GM12892 (cell line): ENCODE measurements at regions not wholly inside any gene's neighbourhood (a gene's known extent, or its start where the extent isn't known, plus 50 kb on each side); places are given as distances from the start of the nearest gene placed in this dataset.

Experiments
- POLR2A ChIP-seq: IDR thresholded peaks from 2 replicates; pipeline ENCODE4 v1.6.1; 2011; ENCODE audit warnings: low read depth, low read length, control low read depth
- POLR2AphosphoS5 ChIP-seq: IDR thresholded peaks from 2 replicates; pipeline ENCODE4 v1.6.1; 2011; ENCODE audit warnings: low read depth, low read length, control low read depth
- TAF1 ChIP-seq: IDR thresholded peaks from 2 replicates; pipeline ENCODE4 v1.6.1; 2011; ENCODE audit warnings: low read depth, mild to moderate bottlenecking, control low read depth, low read length, borderline replicate concordance

DNA sequence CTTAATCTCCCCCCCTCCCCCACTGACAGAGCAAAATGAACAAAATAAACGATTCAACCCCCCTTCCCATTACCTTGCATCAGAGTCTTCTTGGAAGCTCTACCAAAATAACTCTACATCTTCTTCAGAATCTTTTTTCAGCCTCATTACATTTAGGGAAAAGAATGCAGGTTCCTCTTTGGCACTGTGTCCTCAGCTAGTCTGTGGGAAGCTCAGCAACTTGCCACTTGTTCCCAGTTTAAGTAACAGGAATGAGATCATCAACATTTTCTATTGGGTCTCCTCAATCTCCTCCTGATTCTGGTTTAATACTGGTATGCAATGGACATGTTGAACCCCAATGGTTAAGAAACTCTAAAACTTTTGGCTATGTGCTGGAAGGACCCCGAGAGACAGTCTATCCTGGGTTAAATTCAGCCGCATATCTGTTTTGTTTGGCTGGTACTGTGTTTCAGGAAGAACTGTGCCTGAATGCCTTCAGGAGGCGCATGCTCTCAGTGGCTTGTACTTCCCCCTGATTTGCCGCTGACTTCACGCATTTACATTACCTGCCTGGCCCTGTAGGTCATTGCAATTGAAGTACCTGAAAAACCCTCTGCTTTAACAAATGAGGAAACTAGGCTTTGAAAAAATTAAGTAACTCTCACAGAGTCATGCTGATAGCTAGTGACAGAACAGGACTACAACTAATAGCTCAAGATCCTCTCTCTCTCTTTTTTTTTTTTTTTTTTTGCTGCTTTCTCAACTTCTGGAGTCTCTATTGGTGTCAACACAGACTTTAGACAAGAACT, 78.1 kb upstream of the HMHB1 start:
- TF ChIP-seq TAF1 (no peak), POLR2AphosphoS5 (no peak), POLR2A (no peak)
